ENCODE measurements at regions not wholly inside any gene's neighbourhood (a gene's known extent, or its start where the extent isn't known, plus 50 kb on each side); places are given as distances from the start of the nearest gene placed in this dataset.

- TF ChIP-seq, protein P1, sequence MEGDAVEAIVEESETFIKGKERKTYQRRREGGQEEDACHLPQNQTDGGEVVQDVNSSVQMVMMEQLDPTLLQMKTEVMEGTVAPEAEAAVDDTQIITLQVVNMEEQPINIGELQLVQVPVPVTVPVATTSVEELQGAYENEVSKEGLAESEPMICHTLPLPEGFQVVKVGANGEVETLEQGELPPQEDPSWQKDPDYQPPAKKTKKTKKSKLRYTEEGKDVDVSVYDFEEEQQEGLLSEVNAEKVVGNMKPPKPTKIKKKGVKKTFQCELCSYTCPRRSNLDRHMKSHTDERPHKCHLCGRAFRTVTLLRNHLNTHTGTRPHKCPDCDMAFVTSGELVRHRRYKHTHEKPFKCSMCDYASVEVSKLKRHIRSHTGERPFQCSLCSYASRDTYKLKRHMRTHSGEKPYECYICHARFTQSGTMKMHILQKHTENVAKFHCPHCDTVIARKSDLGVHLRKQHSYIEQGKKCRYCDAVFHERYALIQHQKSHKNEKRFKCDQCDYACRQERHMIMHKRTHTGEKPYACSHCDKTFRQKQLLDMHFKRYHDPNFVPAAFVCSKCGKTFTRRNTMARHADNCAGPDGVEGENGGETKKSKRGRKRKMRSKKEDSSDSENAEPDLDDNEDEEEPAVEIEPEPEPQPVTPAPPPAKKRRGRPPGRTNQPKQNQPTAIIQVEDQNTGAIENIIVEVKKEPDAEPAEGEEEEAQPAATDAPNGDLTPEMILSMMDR (IDR thresholded peaks at IDR 0.05), result no peak
- TF ChIP-seq POLR2A (IDR thresholded peaks at IDR 0.05), result no peak
These were observed 59.0 kb upstream of the NMUR2 start for GRCh38 chr5:152464048-152464447.

Measured in Peyer's patch (tissue), 4 donors.